ENCODE measurements at regions not wholly inside any gene's neighbourhood (a gene's known extent, or its start where the extent isn't known, plus 50 kb on each side); places are given as distances from the start of the nearest gene placed in this dataset.

GRCh38 chr11:81004576-81004975 lies 1563.7 kb upstream of the TENM4 start:
- Histone ChIP-seq H3K14ac (ENCODE audit: insufficient read depth, low read length) (no peak overlapping the region), H3K79me2 (ENCODE audit: insufficient read depth, low read length) (no peaks in the 10 kb centered on the region), H4K5ac (ENCODE audit: insufficient read length, low read depth, low read length) (no peak overlapping the region), H3K4me1 (ENCODE audit: insufficient read depth, low read length) (no peaks in the 10 kb centered on the region), H3K9ac (ENCODE audit: extremely low read depth, insufficient read length, low read length) (no peak overlapping the region), H3K18ac (ENCODE audit: insufficient read length, low read depth, low read length) (no peak overlapping the region), H2BK5ac (ENCODE audit: insufficient read length, low read length) (no peak overlapping the region), H3K23ac (ENCODE audit: insufficient read length, low read depth, low read length) (no peak overlapping the region), H4K91ac (ENCODE audit: insufficient read length, low read depth, low read length) (no peak overlapping the region), H3K27me3 (ENCODE audit: insufficient read depth, low read length) (no peaks in the 10 kb centered on the region), H4K8ac (replicated peaks; ENCODE audit: insufficient read length, low read depth, low read length) (no peak overlapping the region), H2BK15ac (ENCODE audit: low read depth, low read length) (no peak overlapping the region), H4K20me1 (ENCODE audit: control insufficient read depth, insufficient read depth, insufficient read length) (no peaks in the 10 kb centered on the region), H3T11ph (ENCODE audit: low read length) (no peak overlapping the region), H3K4ac (ENCODE audit: low read depth, low read length) (no peak overlapping the region), H3K23me2 (ENCODE audit: insufficient read length, low read depth, low read length, poor library complexity, severe bottlenecking) (no peaks in the 10 kb centered on the region), H2AK5ac (ENCODE audit: insufficient read length, low read length) (no peak overlapping the region), H3K9me3 (ENCODE audit: control insufficient read depth, low read depth, low read length) (no peaks in the 10 kb centered on the region), H2BK12ac (ENCODE audit: insufficient read length, low read depth, low read length) (no peak overlapping the region), H3K4me2 (ENCODE audit: insufficient read depth, insufficient read length, low read length) (no peak overlapping the region), H3K56ac (ENCODE audit: insufficient read length, low read depth, low read length) (no peak overlapping the region), H3K79me1 (ENCODE audit: insufficient read depth, low read depth, low read length, poor library complexity, severe bottlenecking) (no peaks in the 10 kb centered on the region), H2AFZ (ENCODE audit: low read length) (no peak overlapping the region), H3K27ac (ENCODE audit: insufficient read length, low read depth, low read length) (no peak overlapping the region), H2BK20ac (ENCODE audit: low read depth, low read length, poor library complexity, severe bottlenecking) (no peak overlapping the region), H2BK120ac (ENCODE audit: low read depth, low read length, poor library complexity, severe bottlenecking) (no peak overlapping the region)
- DNase-seq, result no peak
- H3K36me3 Mint-ChIP-seq (ENCODE audit: insufficient read depth in 1 of 3, low read depth in 3 of 3), result no peaks in the 10 kb centered on the region
- TF ChIP-seq CTCF (conservative IDR thresholded peaks at IDR 0.05), result no peak
- no peaks in the 10 kb centered on the region for H3K9me3 Mint-ChIP-seq
- H3K4me1 Mint-ChIP-seq, result no peaks in the 10 kb centered on the region
- H3K4me3 Mint-ChIP-seq, result no peak overlapping the region
- H3K27ac Mint-ChIP-seq, result no peak overlapping the region
- H3K27me3 Mint-ChIP-seq (ENCODE audit: low read depth), result no peaks in the 10 kb centered on the region
- WGBS (ENCODE audit: extremely low coverage, insufficient read length, low lambda C conversion rate), result no CpG with 5 or more reads among the region's 2 CpGs

All from H9 (cell line).